KMS-11 (cell line): ENCODE measurements at regions not wholly inside any gene's neighbourhood (a gene's known extent, or its start where the extent isn't known, plus 50 kb on each side); places are given as distances from the start of the nearest gene placed in this dataset.

Experiments used
- H2AFZ ChIP-seq: fragments of 200-600 bp; sonication (generic); 2 replicates; pipeline ENCODE4 v1.6.1; 2016; ENCODE audit warnings: antibody characterized with exemption, mixed run types, low read depth
- H3K27ac ChIP-seq: fragments of 200-600 bp; sonication (generic); 2 replicates; pipeline ENCODE4 v1.6.1; 2016; ENCODE audit warnings: mild to moderate bottlenecking, mixed run types
- H3K27me3 ChIP-seq: fragments of 200-600 bp; sonication (generic); 2 replicates; pipeline ENCODE4 v1.6.1; 2017; ENCODE audit warnings: mild to moderate bottlenecking, low read depth, mixed run types, moderate library complexity; ENCODE audit not compliant: insufficient read depth
- H3K36me3 ChIP-seq: fragments of 200-600 bp; sonication (generic); 2 replicates; pipeline ENCODE4 v1.6.1; 2017; ENCODE audit warnings: mild to moderate bottlenecking, mixed run types; ENCODE audit not compliant: insufficient read depth
- H3K4me1 ChIP-seq: fragments of 200-600 bp; sonication (generic); 2 replicates; pipeline ENCODE4 v1.6.1; 2016; ENCODE audit warnings: mild to moderate bottlenecking, low read depth, mixed run types; ENCODE audit not compliant: poor library complexity, severe bottlenecking
- H3K4me2 ChIP-seq: fragments of 200-600 bp; sonication (generic); 2 replicates; pipeline ENCODE4 v1.7.0; 2016; ENCODE audit warnings: mild to moderate bottlenecking, mixed run types
- H3K4me3 ChIP-seq: fragments of 200-600 bp; sonication (generic); IDR thresholded peaks from 2 replicates; pipeline ENCODE4 v1.6.1; 2017; ENCODE audit warnings: low read depth, low read length, mixed read lengths; ENCODE audit not compliant: insufficient read depth
- H3K79me2 ChIP-seq: fragments of 200-600 bp; sonication (generic); 2 replicates; pipeline ENCODE4 v1.6.1; 2016; ENCODE audit warnings: low read depth, mixed run types; ENCODE audit not compliant: insufficient read depth
- H3K9ac ChIP-seq: fragments of 200-600 bp; sonication (generic); 2 replicates; pipeline ENCODE4 v1.6.1; 2016; ENCODE audit warnings: mild to moderate bottlenecking, mixed run types
- H4K20me1 ChIP-seq: fragments of 200-600 bp; sonication (generic); 2 replicates; pipeline ENCODE4 v1.6.1; 2016; ENCODE audit warnings: mild to moderate bottlenecking, mixed run types; ENCODE audit not compliant: insufficient read depth
- TF ChIP-seq, protein P1 (sequence below): fragments of 200-600 bp; sonication (generic); conservative IDR thresholded peaks from 2 replicates; pipeline ENCODE4 v1.6.1; 2017; ENCODE audit warnings: low read depth, mild to moderate bottlenecking, antibody characterized with exemption, low read length, moderate library complexity, mixed read lengths

DNA sequence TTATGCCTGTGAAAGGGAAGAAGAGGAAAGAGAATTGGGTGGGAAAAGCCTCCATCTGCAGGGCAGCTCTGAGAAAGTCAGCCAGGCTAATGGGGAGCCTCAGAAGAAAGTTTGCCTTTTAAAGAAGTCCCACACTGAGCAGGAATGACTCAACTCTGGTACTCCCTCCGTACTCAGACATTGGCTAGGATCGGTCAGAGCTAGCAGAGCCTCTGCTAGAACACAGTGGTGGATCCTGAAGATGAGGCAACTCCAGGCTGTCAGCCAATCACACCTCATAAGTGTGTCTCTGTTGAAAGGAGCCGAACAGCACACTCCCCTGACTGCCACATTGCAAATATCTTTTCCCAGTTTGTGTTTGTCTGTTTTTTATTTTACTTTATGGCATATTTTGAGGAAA, 96.9 kb downstream of the HNRNPLL start:
- Histone ChIP-seq H2AFZ (no peak overlapping the region), H3K36me3 (no peaks in the 10 kb centered on the region), H3K27ac (no peak overlapping the region), H3K9ac (no peak overlapping the region), H3K27me3 (no peaks in the 10 kb centered on the region), H4K20me1 (no peaks in the 10 kb centered on the region), H3K4me3 (no peak overlapping the region), H3K79me2 (no peaks in the 10 kb centered on the region), H3K4me2 (no peak overlapping the region), H3K4me1 (peaks cover 5% of the 10 kb centered on the region)
- TF ChIP-seq, protein P1, sequence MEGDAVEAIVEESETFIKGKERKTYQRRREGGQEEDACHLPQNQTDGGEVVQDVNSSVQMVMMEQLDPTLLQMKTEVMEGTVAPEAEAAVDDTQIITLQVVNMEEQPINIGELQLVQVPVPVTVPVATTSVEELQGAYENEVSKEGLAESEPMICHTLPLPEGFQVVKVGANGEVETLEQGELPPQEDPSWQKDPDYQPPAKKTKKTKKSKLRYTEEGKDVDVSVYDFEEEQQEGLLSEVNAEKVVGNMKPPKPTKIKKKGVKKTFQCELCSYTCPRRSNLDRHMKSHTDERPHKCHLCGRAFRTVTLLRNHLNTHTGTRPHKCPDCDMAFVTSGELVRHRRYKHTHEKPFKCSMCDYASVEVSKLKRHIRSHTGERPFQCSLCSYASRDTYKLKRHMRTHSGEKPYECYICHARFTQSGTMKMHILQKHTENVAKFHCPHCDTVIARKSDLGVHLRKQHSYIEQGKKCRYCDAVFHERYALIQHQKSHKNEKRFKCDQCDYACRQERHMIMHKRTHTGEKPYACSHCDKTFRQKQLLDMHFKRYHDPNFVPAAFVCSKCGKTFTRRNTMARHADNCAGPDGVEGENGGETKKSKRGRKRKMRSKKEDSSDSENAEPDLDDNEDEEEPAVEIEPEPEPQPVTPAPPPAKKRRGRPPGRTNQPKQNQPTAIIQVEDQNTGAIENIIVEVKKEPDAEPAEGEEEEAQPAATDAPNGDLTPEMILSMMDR = no peak

DNA sequence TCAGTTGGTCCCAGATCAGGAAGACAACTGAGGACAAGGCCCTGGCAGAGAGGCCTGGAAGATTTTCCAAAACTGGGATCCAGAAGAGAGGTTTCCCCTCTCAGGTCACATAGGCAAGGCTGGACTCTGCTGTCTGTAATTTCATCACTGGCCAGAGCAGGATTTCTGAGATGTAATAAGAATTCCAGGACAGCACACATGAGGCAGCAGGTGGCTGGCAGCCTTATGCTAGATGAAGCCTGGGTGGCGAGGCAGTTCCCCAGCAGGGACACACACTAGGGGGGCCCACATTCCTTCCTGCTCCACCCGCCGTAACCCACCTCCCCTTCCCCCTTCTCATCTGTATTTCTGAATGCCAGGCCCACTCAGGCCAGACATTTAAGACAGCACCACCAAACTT, 98.6 kb downstream of the HNRNPLL start:
- Histone ChIP-seq H3K36me3 (no peaks in the 10 kb centered on the region), H2AFZ (no peak overlapping the region), H4K20me1 (no peaks in the 10 kb centered on the region), H3K4me3 (no peak overlapping the region), H3K4me1 (peaks cover 5% of the 10 kb centered on the region), H3K27me3 (no peaks in the 10 kb centered on the region), H3K27ac (no peak overlapping the region), H3K79me2 (no peaks in the 10 kb centered on the region), H3K4me2 (no peak overlapping the region), H3K9ac (no peak overlapping the region)
- TF ChIP-seq, protein P1 = no peak

DNA sequence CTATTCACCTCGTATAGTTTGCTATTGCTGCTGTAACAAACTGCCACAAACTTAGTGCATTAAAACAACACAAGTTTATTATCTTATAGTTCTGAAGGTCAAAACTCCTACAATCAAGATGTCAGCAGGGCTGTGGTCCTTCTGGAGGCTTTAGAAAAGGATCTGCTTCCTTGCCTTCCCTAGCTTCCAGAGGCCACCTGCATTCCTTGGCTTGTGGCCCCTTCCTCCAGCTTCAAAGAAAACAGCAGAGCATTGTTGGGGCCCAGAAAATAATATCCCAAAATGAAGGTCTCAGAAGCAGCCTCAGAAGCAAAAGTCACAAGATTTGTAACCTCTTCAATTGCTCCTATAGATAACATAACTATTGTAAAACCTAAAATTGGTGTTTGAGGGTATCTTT, 100.6 kb downstream of the HNRNPLL start:
- H3K4me3 ChIP-seq = no peak overlapping the region
- no peaks in the 10 kb centered on the region for H3K4me1 ChIP-seq
- no peak overlapping the region for H3K9ac ChIP-seq
- no peak overlapping the region for H3K4me2 ChIP-seq
- no peaks in the 10 kb centered on the region for H4K20me1 ChIP-seq
- H3K36me3 ChIP-seq = no peaks in the 10 kb centered on the region
- H3K79me2 ChIP-seq = no peaks in the 10 kb centered on the region
- H3K27ac ChIP-seq = no peak overlapping the region
- no peaks in the 10 kb centered on the region for H3K27me3 ChIP-seq
- TF ChIP-seq, protein P1 = no peak
- no peak overlapping the region for H2AFZ ChIP-seq

DNA sequence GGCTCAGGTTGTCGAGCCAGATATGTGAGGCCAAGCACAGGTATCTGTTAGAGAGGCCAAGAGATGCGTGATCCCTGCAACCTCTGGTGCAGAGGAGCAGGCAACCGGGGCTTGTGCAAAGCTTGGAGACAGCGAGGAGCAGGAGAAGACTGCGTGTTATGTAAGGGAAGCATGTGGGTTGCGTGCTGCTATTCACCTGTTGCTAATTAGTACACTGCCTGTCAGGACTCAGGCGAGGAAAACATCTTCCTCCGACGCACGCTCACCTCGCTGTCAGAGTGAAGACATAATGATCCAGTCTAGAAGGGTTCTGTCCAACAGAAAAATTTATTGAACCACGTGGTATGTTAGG, 102.5 kb downstream of the HNRNPLL start:
- Histone ChIP-seq H3K27me3 (no peaks in the 10 kb centered on the region), H3K79me2 (no peaks in the 10 kb centered on the region), H3K9ac (no peak overlapping the region), H4K20me1 (no peaks in the 10 kb centered on the region), H3K27ac (no peak overlapping the region), H3K36me3 (no peaks in the 10 kb centered on the region), H3K4me1 (no peaks in the 10 kb centered on the region), H3K4me2 (no peak overlapping the region), H3K4me3 (no peak overlapping the region), H2AFZ (no peak overlapping the region)
- TF ChIP-seq, protein P1 = no peak
